K562 (cell line): ENCODE measurements at regions not wholly inside any gene's neighbourhood (a gene's known extent, or its start where the extent isn't known, plus 50 kb on each side); places are given as distances from the start of the nearest gene placed in this dataset.

Experiments used
- ATAC-seq: fragments of 200-7000 bp; cut with Tn5 transposase; 3 replicates; pipeline ENCODE4 v1.9.1; 2020; ENCODE audit warnings: moderate library complexity
- BruUV-seq: library from RNA; stranded (reverse); fragments of 400-500 nt; replicated peaks from 2 replicates; lab custom pipeline; 2021; lab: Mats Ljungman, UMichigan
- CTCF ChIA-PET: fragments of 300-600 bp; formaldehyde crosslinking; extraction: SDS; loops from one replicate; lab custom pipeline; 2021; ENCODE audit warnings: low intra/inter-chr PET ratio; lab: Yijun Ruan, JAX
- POLR2A ChIA-PET: fragments of 300-600, 350-650 bp; sonication (Branson Sonifier 250); formaldehyde crosslinking; extraction: SDS; loops from one replicate; lab custom pipeline; 2021; ENCODE audit warnings: antibody characterized with exemption, inconsistent platforms; lab: Yijun Ruan, JAX
- DNase-seq, 4 experiments: peaks; one replicate each; pipeline versions ENCODE4 v3.0.0 to v3.0.0-alpha.2; 2011 to 2018; ENCODE audit warnings: low spot score in 3 of 4, mixed read lengths in 3 of 4; ENCODE audit errors: extremely low read depth in 1 of 4
- FAIRE-seq: peaks from 2 replicates; lab custom pipeline; 2011; peaks lifted over from hg19 to GRCh38; lab: Jason Lieb, UNC
- H2AFZ ChIP-seq: 2 replicates; pipeline ENCODE4 v1.6.0; 2011; ENCODE audit warnings: low read depth, low read length, control low read depth, inconsistent platforms
- H3K27ac ChIP-seq: fragments of 200-600 bp; 3 replicates; pipeline ENCODE4 v1.8.0; 2011; ENCODE audit warnings: low read depth, mild to moderate bottlenecking, control low read depth, inconsistent platforms, low read length, moderate library complexity, mixed read lengths; ENCODE audit errors: extremely low read depth
- H3K27me3 ChIP-seq, 2 experiments: fragments of 300-600 bp in 1 of 2; 2 replicates in 1 of 2; 3 replicates in 1 of 2; pipeline versions ENCODE4 v1.6.0 to v1.8.0; 2011; ENCODE audit warnings: inconsistent platforms in 2 of 2, low read length in 2 of 2, mild to moderate bottlenecking in 1 of 2, mixed read lengths in 1 of 2, moderate library complexity in 1 of 2; ENCODE audit not compliant: control insufficient read depth in 2 of 2, insufficient read depth in 2 of 2
- H3K36me3 ChIP-seq: fragments of 300-600 bp; 3 replicates; pipeline ENCODE4 v1.8.0; 2011; ENCODE audit warnings: mild to moderate bottlenecking, low read length, inconsistent platforms; ENCODE audit not compliant: control insufficient read depth, insufficient read depth
- H3K4me1 ChIP-seq, 2 experiments: fragments of 200-600 bp in 1 of 2; replicated peaks in 1 of 2; 2 replicates in 1 of 2; 3 replicates in 1 of 2; pipeline versions ENCODE4 v1.5.1 to v1.8.0; 2011; ENCODE audit warnings: inconsistent platforms in 2 of 2, low read length in 2 of 2, mild to moderate bottlenecking in 1 of 2, mixed read lengths in 1 of 2, moderate library complexity in 1 of 2; ENCODE audit not compliant: control insufficient read depth in 2 of 2, insufficient read depth in 2 of 2
- H3K4me2 ChIP-seq: 2 replicates; pipeline ENCODE4 v1.6.1; 2011; ENCODE audit warnings: low read length, control low read depth, inconsistent platforms, mixed read lengths; ENCODE audit not compliant: insufficient read depth
- H3K4me3 ChIP-seq: fragments of 200-600 bp; sonication (generic), shearing (Covaris generic); 2 replicates; pipeline ENCODE4 v1.5.1; 2016; ENCODE audit warnings: control low read depth, inconsistent platforms
- H3K79me2 ChIP-seq: fragments of 200-600 bp; 3 replicates; pipeline ENCODE4 v1.8.0; 2011; ENCODE audit warnings: low read length, inconsistent platforms; ENCODE audit not compliant: control insufficient read depth, insufficient read depth
- H3K9ac ChIP-seq, 2 experiments: 2 replicates each; pipeline versions ENCODE4 v1.6.0 to v1.6.1; 2011; ENCODE audit warnings: low read depth in 2 of 2, low read length in 2 of 2, control low read depth in 1 of 2, inconsistent platforms in 1 of 2, mild to moderate bottlenecking in 1 of 2, mixed read lengths in 1 of 2; ENCODE audit not compliant: insufficient read depth in 1 of 2
- H3K9me1 ChIP-seq: one replicate; pipeline ENCODE4 v1.6.0; 2011; ENCODE audit warnings: inconsistent platforms, mild to moderate bottlenecking, low read length, moderate library complexity; ENCODE audit not compliant: control insufficient read depth, insufficient read depth
- H3K9me3 ChIP-seq: replicated peaks from 2 replicates; pipeline ENCODE4 v1.5.1; 2011; ENCODE audit warnings: low read depth, low read length, inconsistent platforms; ENCODE audit not compliant: control insufficient read depth, insufficient read depth
- H4K20me1 ChIP-seq: replicated peaks from 2 replicates; pipeline ENCODE4 v1.6.1; 2011; ENCODE audit warnings: low read length, inconsistent platforms, mixed read lengths; ENCODE audit not compliant: control insufficient read depth, insufficient read depth
- XRCC5 ChIP-seq: fragments of 200-400 bp; formaldehyde crosslinking; IDR thresholded peaks from 2 replicates; pipeline ENCODE4 v1.6.1; 2017; ENCODE audit warnings: low read depth, mild to moderate bottlenecking, low read length
- ZNF655 ChIP-seq: fragments of 250-450 bp; sonication (Bioruptor Pico); IDR thresholded peaks from 2 replicates; pipeline ENCODE4 v1.5.0; 2021
- WGBS: fragments of 100-300 bp; shearing (Covaris generic); methylation state at CpG from one replicate; pipeline ENCODE4 v1.1.6; 2016; ENCODE audit warnings: low coverage, mixed read lengths; ENCODE audit not compliant: insufficient coverage; ENCODE audit errors: missing lambda C conversion rate; 5-methylcytosine and 5-hydroxymethylcytosine counted together
- in situ Hi-C: fragments of 300-500 bp; cut with MboI; formaldehyde crosslinking; loops from 4 replicates; pipeline ENCODE4 v1.15.0; 2018; ENCODE audit warnings: inconsistent platforms, mixed read lengths
- intact Hi-C: fragments of 100-400 bp; cut with micrococcal nuclease; formaldehyde crosslinking; loops from 2 replicates; pipeline ENCODE4 v1.14.2; 2022

GRCh38 chr11:79637219-79637618, 196.4 kb upstream of the TENM4 start:
- no TSS peak for BruUV-seq
- no peak overlapping the region for H2AFZ ChIP-seq
- no peak for FAIRE-seq
- H3K4me3 ChIP-seq, result no peak overlapping the region
- H3K36me3 ChIP-seq, result no peaks in the 10 kb centered on the region
- 0% methylated on average over 6 of the region's 6 CpGs for WGBS
- intact Hi-C loops, result no loop called here
- no peak overlapping the region for H3K27ac ChIP-seq
- no peaks in the 10 kb centered on the region for H3K9me1 ChIP-seq
- CTCF ChIA-PET, result no interaction called here
- no peaks in the 10 kb centered on the region for H3K4me1 ChIP-seq
- H3K4me2 ChIP-seq, result no peak overlapping the region
- no peak overlapping the region for H3K9ac ChIP-seq
- no peaks in the 10 kb centered on the region for H3K9me3 ChIP-seq
- POLR2A ChIA-PET, result no interaction called here
- ATAC-seq, result no peak
- H4K20me1 ChIP-seq, result no peaks in the 10 kb centered on the region
- no peak for DNase-seq
- H3K27me3 ChIP-seq, result no peaks in the 10 kb centered on the region
- TF ChIP-seq XRCC5, result no peak
- TF ChIP-seq, all 486 proteins: peak for 0
- H3K79me2 ChIP-seq, result no peaks in the 10 kb centered on the region
- in situ Hi-C loops, result no loop called here

DNA sequence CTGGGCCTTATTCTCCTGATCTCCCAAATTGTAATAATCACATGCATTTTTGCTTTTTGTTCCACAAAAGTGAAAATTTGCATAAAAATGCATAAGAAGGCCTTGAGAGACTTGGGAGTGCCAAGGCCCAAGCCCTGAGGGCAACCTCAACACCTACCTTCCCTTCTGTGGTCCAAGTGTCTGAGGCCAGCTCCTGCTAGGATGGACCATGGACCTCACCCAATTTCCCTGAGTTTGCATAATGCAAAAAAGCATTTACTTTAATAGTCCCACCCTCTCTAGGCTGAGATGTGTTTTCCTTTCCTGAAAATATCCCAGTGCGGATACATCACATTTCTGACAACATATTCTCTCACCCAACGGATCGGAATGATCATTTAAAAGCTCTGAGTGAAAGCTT, 194.1 kb upstream of the TENM4 start:
- H3K36me3 ChIP-seq, result no peaks in the 10 kb centered on the region
- TF ChIP-seq ZNF655 (CRISPR knock-in tag), result no peak
- TF ChIP-seq, all 486 proteins: peak for 0
- H3K9me3 ChIP-seq, result no peaks in the 10 kb centered on the region
- intact Hi-C loops (no loop called here), in situ Hi-C loops (no loop called here)
- FAIRE-seq (no peak), ATAC-seq (no peak), DNase-seq (no peak)
- ChIA-PET POLR2A (no interaction called here), CTCF (no interaction called here)
- H3K4me3 ChIP-seq, result no peak overlapping the region
- H3K27ac ChIP-seq, result no peak overlapping the region
- H4K20me1 ChIP-seq, result no peaks in the 10 kb centered on the region
- H2AFZ ChIP-seq, result no peak overlapping the region
- H3K4me1 ChIP-seq, result no peaks in the 10 kb centered on the region
- H3K79me2 ChIP-seq, result no peaks in the 10 kb centered on the region
- H3K9me1 ChIP-seq, result no peaks in the 10 kb centered on the region
- H3K27me3 ChIP-seq, result no peaks in the 10 kb centered on the region
- no peak overlapping the region for H3K4me2 ChIP-seq
- no peak overlapping the region for H3K9ac ChIP-seq
- no TSS peak for BruUV-seq
- 0% methylated on average over 3 of the region's 3 CpGs for WGBS
